ENCODE measurements at regions not wholly inside any gene's neighbourhood (a gene's known extent, or its start where the extent isn't known, plus 50 kb on each side); places are given as distances from the start of the nearest gene placed in this dataset.

- no peaks in the 10 kb centered on the region for H3K4me1 ChIP-seq (ENCODE audit: insufficient read depth, low read length, poor library complexity, severe bottlenecking)
- no peaks in the 10 kb centered on the region for H3K36me3 ChIP-seq (ENCODE audit: insufficient read depth, low read length, poor library complexity, severe bottlenecking)
- ChIA-PET POLR2A (ENCODE audit: low non-redundant PET) (no interaction called here), CTCF (no interaction called here)
- peaks cover 4% of the 10 kb centered on the region for H3K9me3 ChIP-seq (ENCODE audit: low read depth, low read length, poor library complexity, severe bottlenecking)
- H3K27ac ChIP-seq (ENCODE audit: low read depth, low read length, poor library complexity, severe bottlenecking): no peak overlapping the region
- no peaks in the 10 kb centered on the region for H3K27me3 ChIP-seq (replicated peaks; ENCODE audit: insufficient read depth, low read depth, low read length, poor library complexity)
- no peak for DNase-seq (ENCODE audit: low spot score)
- no peak overlapping the region for H3K4me3 ChIP-seq (ENCODE audit: low read depth, low read length, poor library complexity, severe bottlenecking)
- no TSS peak for BruUV-seq (replicated peaks)
- intact Hi-C loops (cut with micrococcal nuclease; ENCODE audit: unreplicated experiment): no loop called here
- TF ChIP-seq EZH2 (IDR thresholded peaks at IDR 0.05; ENCODE audit: borderline replicate concordance, low read depth, low read length, poor library complexity, severe bottlenecking): no peak
- TF ChIP-seq CTCF (conservative IDR thresholded peaks at IDR 0.05; ENCODE audit: low read depth, low read length): no peak
Observed at GRCh38 chr18:29853126-29853525, 1189.4 kb downstream of the DSC3 start.

GRCh38 chr18:29849144-29849543 is 1193.4 kb downstream of the DSC3 start:
- ChIA-PET POLR2A (ENCODE audit: low non-redundant PET) (no interaction called here), CTCF (no interaction called here)
- intact Hi-C loops (cut with micrococcal nuclease; ENCODE audit: unreplicated experiment): no loop called here
- H3K27me3 ChIP-seq (replicated peaks; ENCODE audit: insufficient read depth, low read depth, low read length, poor library complexity): no peaks in the 10 kb centered on the region
- peaks cover 4% of the 10 kb centered on the region for H3K9me3 ChIP-seq (ENCODE audit: low read depth, low read length, poor library complexity, severe bottlenecking)
- no peak overlapping the region for H3K4me3 ChIP-seq (ENCODE audit: low read depth, low read length, poor library complexity, severe bottlenecking)
- no TSS peak for BruUV-seq (replicated peaks)
- H3K4me1 ChIP-seq (ENCODE audit: insufficient read depth, low read length, poor library complexity, severe bottlenecking): no peaks in the 10 kb centered on the region
- no peak overlapping the region for H3K27ac ChIP-seq (ENCODE audit: low read depth, low read length, poor library complexity, severe bottlenecking)
- TF ChIP-seq EZH2 (IDR thresholded peaks at IDR 0.05; ENCODE audit: borderline replicate concordance, low read depth, low read length, poor library complexity, severe bottlenecking): no peak
- no peak for TF ChIP-seq CTCF (conservative IDR thresholded peaks at IDR 0.05; ENCODE audit: low read depth, low read length)
- no peaks in the 10 kb centered on the region for H3K36me3 ChIP-seq (ENCODE audit: insufficient read depth, low read length, poor library complexity, severe bottlenecking)
- DNase-seq (ENCODE audit: low spot score): no peak

- CTCF ChIA-PET: no interaction called here
- no peak for DNase-seq (ENCODE audit: low spot score)
Observed at GRCh38 chr18:29841631-29842030, 1200.9 kb downstream of the DSC3 start.

More at GRCh38 chr18:29841631-29842030, 1200.9 kb downstream of the DSC3 start:
- Histone ChIP-seq H3K36me3 (ENCODE audit: insufficient read depth, low read length, poor library complexity, severe bottlenecking) (no peaks in the 10 kb centered on the region), H3K27me3 (replicated peaks; ENCODE audit: insufficient read depth, low read depth, low read length, poor library complexity) (no peaks in the 10 kb centered on the region), H3K4me1 (ENCODE audit: insufficient read depth, low read length, poor library complexity, severe bottlenecking) (no peaks in the 10 kb centered on the region), H3K27ac (ENCODE audit: low read depth, low read length, poor library complexity, severe bottlenecking) (no peak overlapping the region), H3K9me3 (ENCODE audit: low read depth, low read length, poor library complexity, severe bottlenecking) (no peaks in the 10 kb centered on the region), H3K4me3 (ENCODE audit: low read depth, low read length, poor library complexity, severe bottlenecking) (no peak overlapping the region)
- BruUV-seq (replicated peaks): no TSS peak
- intact Hi-C loops (cut with micrococcal nuclease; ENCODE audit: unreplicated experiment): no loop called here
- no peak for TF ChIP-seq EZH2 (IDR thresholded peaks at IDR 0.05; ENCODE audit: borderline replicate concordance, low read depth, low read length, poor library complexity, severe bottlenecking)
- no peak for TF ChIP-seq CTCF (conservative IDR thresholded peaks at IDR 0.05; ENCODE audit: low read depth, low read length)
- POLR2A ChIA-PET (ENCODE audit: low non-redundant PET): no interaction called here

Measured in A673 (cell line).